Activated CD8-positive, alpha-beta memory T cell treated with anti-CD3 and anti-CD28 coated beads for 48 hours (primary cell): ENCODE measurements at regions not wholly inside any gene's neighbourhood (a gene's known extent, or its start where the extent isn't known, plus 50 kb on each side); places are given as distances from the start of the nearest gene placed in this dataset.
"Not testable (repeated sequence)": the region's sequence is repeated elsewhere in the genome, so short reads cannot be mapped to it uniquely, and the experiment has no call there.

Experiments used
- DNase-seq, 3 experiments: peaks; one replicate each; pipeline ENCODE4 v3.0.0-alpha.2; 2020; ENCODE audit warnings: low read depth in 2 of 3, low spot score in 2 of 3

- DNase-seq: not testable (repeated sequence)
Measured at GRCh38 chr2:111441614-111442013, 320.9 kb downstream of the BCL2L11 start.

- DNase-seq: not testable (repeated sequence)
Measured at GRCh38 chr2:111442767-111443454, 322.2 kb downstream of the BCL2L11 start.

- DNase-seq: not testable (repeated sequence)
Measured at GRCh38 chr2:111444516-111444915, 323.8 kb downstream of the BCL2L11 start.

GRCh38 chr2:111445191-111445929, 324.6 kb downstream of the BCL2L11 start:
- DNase-seq: not testable (repeated sequence)

GRCh38 chr2:111445941-111446340, 325.2 kb downstream of the BCL2L11 start:
- not testable (repeated sequence) for DNase-seq

GRCh38 chr2:111447482-111447881, 326.8 kb downstream of the BCL2L11 start:
- DNase-seq: not testable (repeated sequence)

- not testable (repeated sequence) for DNase-seq
Measured at GRCh38 chr2:111448796-111449195, 328.1 kb downstream of the BCL2L11 start.

- DNase-seq: not testable (repeated sequence)
Measured at GRCh38 chr2:111450526-111450925, 329.8 kb downstream of the BCL2L11 start.

GRCh38 chr2:111451692-111452199, 331.0 kb downstream of the BCL2L11 start:
- not testable (repeated sequence) for DNase-seq

GRCh38 chr2:111452208-111452607, 331.5 kb downstream of the BCL2L11 start:
- not testable (repeated sequence) for DNase-seq

GRCh38 chr2:111453308-111453707, 332.6 kb downstream of the BCL2L11 start:
- not testable (repeated sequence) for DNase-seq

- not testable (repeated sequence) for DNase-seq
Measured at GRCh38 chr2:111453816-111454215, 333.1 kb downstream of the BCL2L11 start.

GRCh38 chr2:111454404-111454803, 333.7 kb downstream of the BCL2L11 start:
- not testable (repeated sequence) for DNase-seq

GRCh38 chr2:111455016-111456015, 334.6 kb downstream of the BCL2L11 start:
- DNase-seq: not testable (repeated sequence)

- DNase-seq: not testable (repeated sequence)
Measured at GRCh38 chr2:111457191-111457590, 336.5 kb downstream of the BCL2L11 start.

- not testable (repeated sequence) for DNase-seq
Measured at GRCh38 chr2:111460901-111461300, 340.2 kb downstream of the BCL2L11 start.

GRCh38 chr2:111461831-111462230, 341.1 kb downstream of the BCL2L11 start:
- not testable (repeated sequence) for DNase-seq

- not testable (repeated sequence) for DNase-seq
Measured at GRCh38 chr2:111462572-111462971, 341.9 kb downstream of the BCL2L11 start.

GRCh38 chr2:111463238-111463848, 342.6 kb downstream of the BCL2L11 start:
- DNase-seq: not testable (repeated sequence)

- DNase-seq: not testable (repeated sequence)
Measured at GRCh38 chr2:111463956-111464355, 343.2 kb downstream of the BCL2L11 start.
